ENCODE measurements at regions not wholly inside any gene's neighbourhood (a gene's known extent, or its start where the extent isn't known, plus 50 kb on each side); places are given as distances from the start of the nearest gene placed in this dataset.

DNA sequence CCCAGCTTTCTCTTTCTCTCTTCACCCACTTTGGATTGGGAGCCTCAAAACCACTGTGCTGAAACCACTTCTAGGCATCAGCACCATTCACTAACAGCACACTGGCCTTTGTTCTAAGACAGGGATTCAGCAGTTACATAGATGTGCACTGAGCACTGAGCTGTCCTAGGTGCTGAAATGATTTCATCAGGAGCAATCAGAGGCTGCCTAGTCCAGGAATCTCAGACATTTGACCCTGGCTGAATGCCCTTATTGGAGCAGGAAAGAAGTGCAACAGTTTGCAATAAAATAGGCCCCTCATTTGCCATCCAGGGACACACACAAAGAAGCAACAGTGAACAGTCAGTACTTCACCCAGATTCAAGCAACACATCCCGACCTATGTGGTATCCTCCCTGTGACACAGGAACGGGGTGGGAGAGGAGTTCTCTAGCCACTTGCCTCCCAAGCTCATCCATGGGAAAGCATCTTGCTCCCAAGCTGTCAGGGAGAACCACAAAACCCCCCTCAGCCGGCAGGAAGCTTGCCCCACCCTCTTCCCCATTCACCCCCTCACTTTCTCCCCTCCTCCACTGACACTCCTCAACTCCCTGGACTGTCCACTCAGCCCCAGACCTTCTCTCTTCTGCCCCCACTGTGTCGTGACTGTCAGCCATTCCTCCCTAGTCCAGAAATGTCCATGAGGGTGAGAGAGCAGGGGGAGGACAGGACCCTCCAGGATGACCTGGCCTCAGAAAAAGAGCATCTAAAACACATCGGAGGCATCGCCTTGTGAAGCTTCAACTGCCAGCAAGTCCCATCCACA is 304.4 kb downstream of the PREX1 start (continued):
- TF ChIP-seq KDM2A (CRISPR knock-in tag; IDR thresholded peaks at IDR 0.05; ENCODE audit: borderline replicate concordance, low read depth) (peak; percentile 56; the same call in 1 of the 2 replicates), AGO2 (optimal IDR thresholded peaks at IDR 0.05; ENCODE audit: low read depth, low read length) (no peak), ZNF605 (CRISPR knock-in tag; IDR thresholded peaks at IDR 0.05) (0 out of 2 replicates have a peak, but pooled peaks have one; percentile 31), BRCA1 (CRISPR knock-in tag; IDR thresholded peaks at IDR 0.05) (peak; percentile 98), POLR2AphosphoS5 (IDR thresholded peaks at IDR 0.05; ENCODE audit: low read depth, low read length) (no peak), SRY (CRISPR knock-in tag; IDR thresholded peaks at IDR 0.05) (peak; percentile 96; the same call in 1 of the 2 replicates), ZNF607 (CRISPR knock-in tag; IDR thresholded peaks at IDR 0.05; ENCODE audit: borderline replicate concordance) (peak; percentile 87; the same call in 1 of the 2 replicates), ZNF138 (CRISPR knock-in tag; IDR thresholded peaks at IDR 0.05; ENCODE audit: low read depth) (peak; percentile 71; the same call in 1 of the 2 replicates), RFXAP (CRISPR knock-in tag; IDR thresholded peaks at IDR 0.05; ENCODE audit: borderline replicate concordance) (peak; percentile 61; the same call in 1 of the 2 replicates), ZSCAN25 (CRISPR knock-in tag; IDR thresholded peaks at IDR 0.05) (peak; percentile 69; the same call in 1 of the 2 replicates), SUZ12 (IDR thresholded peaks at IDR 0.05; ENCODE audit: low read depth, low read length) (no peak), ZFP82 (CRISPR knock-in tag; IDR thresholded peaks at IDR 0.05; ENCODE audit: borderline replicate concordance) (no peak), ARNT (IDR thresholded peaks at IDR 0.05) (no peak)
- TF ChIP-seq, protein P1, sequence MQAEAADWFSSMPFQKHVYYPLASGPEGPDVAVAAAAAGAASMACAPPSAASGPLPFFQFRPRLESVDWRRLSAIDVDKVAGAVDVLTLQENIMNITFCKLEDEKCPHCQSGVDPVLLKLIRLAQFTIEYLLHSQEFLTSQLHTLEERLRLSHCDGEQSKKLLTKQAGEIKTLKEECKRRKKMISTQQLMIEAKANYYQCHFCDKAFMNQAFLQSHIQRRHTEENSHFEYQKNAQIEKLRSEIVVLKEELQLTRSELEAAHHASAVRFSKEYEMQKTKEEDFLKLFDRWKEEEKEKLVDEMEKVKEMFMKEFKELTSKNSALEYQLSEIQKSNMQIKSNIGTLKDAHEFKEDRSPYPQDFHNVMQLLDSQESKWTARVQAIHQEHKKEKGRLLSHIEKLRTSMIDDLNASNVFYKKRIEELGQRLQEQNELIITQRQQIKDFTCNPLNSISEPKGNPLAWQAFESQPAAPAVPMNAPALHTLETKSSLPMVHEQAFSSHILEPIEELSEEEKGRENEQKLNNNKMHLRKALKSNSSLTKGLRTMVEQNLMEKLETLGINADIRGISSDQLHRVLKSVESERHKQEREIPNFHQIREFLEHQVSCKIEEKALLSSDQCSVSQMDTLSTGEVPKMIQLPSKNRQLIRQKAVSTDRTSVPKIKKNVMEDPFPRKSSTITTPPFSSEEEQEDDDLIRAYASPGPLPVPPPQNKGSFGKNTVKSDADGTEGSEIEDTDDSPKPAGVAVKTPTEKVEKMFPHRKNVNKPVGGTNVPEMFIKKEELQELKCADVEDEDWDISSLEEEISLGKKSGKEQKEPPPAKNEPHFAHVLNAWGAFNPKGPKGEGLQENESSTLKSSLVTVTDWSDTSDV (CRISPR knock-in tag; IDR thresholded peaks at IDR 0.05), result no peak
- TF ChIP-seq, protein P2, sequence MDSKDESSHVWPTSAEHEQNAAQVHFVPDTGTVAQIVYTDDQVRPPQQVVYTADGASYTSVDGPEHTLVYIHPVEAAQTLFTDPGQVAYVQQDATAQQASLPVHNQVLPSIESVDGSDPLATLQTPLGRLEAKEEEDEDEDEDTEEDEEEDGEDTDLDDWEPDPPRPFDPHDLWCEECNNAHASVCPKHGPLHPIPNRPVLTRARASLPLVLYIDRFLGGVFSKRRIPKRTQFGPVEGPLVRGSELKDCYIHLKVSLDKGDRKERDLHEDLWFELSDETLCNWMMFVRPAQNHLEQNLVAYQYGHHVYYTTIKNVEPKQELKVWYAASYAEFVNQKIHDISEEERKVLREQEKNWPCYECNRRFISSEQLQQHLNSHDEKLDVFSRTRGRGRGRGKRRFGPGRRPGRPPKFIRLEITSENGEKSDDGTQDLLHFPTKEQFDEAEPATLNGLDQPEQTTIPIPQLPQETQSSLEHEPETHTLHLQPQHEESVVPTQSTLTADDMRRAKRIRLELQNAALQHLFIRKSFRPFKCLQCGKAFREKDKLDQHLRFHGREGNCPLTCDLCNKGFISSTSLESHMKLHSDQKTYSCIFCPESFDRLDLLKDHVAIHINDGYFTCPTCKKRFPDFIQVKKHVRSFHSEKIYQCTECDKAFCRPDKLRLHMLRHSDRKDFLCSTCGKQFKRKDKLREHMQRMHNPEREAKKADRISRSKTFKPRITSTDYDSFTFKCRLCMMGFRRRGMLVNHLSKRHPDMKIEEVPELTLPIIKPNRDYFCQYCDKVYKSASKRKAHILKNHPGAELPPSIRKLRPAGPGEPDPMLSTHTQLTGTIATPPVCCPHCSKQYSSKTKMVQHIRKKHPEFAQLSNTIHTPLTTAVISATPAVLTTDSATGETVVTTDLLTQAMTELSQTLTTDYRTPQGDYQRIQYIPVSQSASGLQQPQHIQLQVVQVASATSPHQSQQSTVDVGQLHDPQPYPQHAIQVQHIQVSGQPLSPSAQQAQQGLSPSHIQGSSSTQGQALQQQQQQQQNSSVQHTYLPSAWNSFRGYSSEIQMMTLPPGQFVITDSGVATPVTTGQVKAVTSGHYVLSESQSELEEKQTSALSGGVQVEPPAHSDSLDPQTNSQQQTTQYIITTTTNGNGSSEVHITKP (CRISPR knock-in tag; IDR thresholded peaks at IDR 0.05; ENCODE audit: low read depth), result peak; percentile 73; the same call in 1 of the 2 replicates
- TF ChIP-seq, protein P3, sequence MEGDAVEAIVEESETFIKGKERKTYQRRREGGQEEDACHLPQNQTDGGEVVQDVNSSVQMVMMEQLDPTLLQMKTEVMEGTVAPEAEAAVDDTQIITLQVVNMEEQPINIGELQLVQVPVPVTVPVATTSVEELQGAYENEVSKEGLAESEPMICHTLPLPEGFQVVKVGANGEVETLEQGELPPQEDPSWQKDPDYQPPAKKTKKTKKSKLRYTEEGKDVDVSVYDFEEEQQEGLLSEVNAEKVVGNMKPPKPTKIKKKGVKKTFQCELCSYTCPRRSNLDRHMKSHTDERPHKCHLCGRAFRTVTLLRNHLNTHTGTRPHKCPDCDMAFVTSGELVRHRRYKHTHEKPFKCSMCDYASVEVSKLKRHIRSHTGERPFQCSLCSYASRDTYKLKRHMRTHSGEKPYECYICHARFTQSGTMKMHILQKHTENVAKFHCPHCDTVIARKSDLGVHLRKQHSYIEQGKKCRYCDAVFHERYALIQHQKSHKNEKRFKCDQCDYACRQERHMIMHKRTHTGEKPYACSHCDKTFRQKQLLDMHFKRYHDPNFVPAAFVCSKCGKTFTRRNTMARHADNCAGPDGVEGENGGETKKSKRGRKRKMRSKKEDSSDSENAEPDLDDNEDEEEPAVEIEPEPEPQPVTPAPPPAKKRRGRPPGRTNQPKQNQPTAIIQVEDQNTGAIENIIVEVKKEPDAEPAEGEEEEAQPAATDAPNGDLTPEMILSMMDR (CRISPR knock-in tag; IDR thresholded peaks at IDR 0.05), result no peak
- TF ChIP-seq, protein P4, sequence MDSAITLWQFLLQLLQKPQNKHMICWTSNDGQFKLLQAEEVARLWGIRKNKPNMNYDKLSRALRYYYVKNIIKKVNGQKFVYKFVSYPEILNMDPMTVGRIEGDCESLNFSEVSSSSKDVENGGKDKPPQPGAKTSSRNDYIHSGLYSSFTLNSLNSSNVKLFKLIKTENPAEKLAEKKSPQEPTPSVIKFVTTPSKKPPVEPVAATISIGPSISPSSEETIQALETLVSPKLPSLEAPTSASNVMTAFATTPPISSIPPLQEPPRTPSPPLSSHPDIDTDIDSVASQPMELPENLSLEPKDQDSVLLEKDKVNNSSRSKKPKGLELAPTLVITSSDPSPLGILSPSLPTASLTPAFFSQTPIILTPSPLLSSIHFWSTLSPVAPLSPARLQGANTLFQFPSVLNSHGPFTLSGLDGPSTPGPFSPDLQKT (CRISPR knock-in tag; IDR thresholded peaks at IDR 0.05; ENCODE audit: borderline replicate concordance), result no peak
- TF ChIP-seq, protein P5, sequence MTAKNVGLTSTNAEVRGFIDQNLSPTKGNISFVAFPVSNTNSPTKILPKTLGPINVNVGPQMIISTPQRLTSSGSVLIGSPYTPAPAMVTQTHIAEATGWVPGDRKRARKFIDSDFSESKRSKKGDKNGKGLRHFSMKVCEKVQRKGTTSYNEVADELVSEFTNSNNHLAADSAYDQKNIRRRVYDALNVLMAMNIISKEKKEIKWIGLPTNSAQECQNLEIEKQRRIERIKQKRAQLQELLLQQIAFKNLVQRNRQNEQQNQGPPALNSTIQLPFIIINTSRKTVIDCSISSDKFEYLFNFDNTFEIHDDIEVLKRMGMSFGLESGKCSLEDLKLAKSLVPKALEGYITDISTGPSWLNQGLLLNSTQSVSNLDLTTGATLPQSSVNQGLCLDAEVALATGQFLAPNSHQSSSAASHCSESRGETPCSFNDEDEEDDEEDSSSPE (CRISPR knock-in tag; IDR thresholded peaks at IDR 0.05), result peak; percentile 65; the same call in 1 of the 2 replicates
